Tibial nerve (tissue), 3 donors: ENCODE measurements at regions not wholly inside any gene's neighbourhood (a gene's known extent, or its start where the extent isn't known, plus 50 kb on each side); places are given as distances from the start of the nearest gene placed in this dataset.

Experiments
- POLR2A ChIP-seq, 2 donors: fragments of 450-650 bp; IDR thresholded peaks; one replicate each; pipeline ENCODE4 v1.6.1; 2017; ENCODE audit warnings: antibody characterized with exemption in 2 of 2, mild to moderate bottlenecking in 2 of 2, moderate library complexity in 2 of 2
- TF ChIP-seq, protein P1 (sequence below), 5 experiments: fragments of 200-600 bp in 3 of 5; fragments of 450-650 bp in 2 of 5; sonication (generic) in 3 of 5; IDR thresholded peaks; one replicate each; pipeline ENCODE4 v1.5.1; 2016 to 2019; ENCODE audit warnings: antibody characterized with exemption in 5 of 5, mild to moderate bottlenecking in 3 of 5, moderate library complexity in 2 of 5

DNA sequence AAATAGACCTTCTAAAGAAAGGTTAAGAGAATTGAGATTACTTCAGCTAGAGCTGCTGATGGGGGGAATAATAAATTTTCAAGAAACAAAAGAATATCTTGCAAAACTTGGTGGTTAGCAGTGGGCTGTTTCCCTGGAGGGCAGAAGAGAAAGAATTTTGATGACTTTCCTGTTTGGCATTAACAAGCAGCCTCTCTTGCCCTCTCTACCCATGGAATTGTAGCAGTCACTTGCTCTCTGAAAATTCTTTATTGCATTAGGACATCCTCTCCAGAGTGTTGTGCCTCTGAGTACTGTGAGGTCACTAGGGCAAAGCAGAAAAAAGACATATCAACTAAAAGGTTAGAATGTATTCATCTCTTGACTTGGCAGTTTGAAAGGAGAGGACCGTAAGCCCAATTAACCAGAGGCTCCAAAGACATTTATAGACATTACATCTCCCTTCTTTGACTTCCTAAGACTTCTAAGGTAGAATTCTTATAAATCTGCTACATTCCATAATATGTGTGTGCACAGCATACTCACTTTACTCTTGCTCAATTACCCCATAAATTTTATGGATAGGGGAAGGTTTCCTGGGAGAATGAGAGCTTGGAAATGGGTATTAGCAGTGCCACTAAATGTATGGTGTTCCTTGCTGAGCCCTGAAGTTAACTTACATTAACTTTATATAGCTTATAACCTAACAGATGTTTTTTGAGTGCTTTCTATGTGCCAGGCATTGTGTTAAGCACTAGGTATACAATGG lies 215.3 kb downstream of the KIF20B start:
- TF ChIP-seq, protein P1, sequence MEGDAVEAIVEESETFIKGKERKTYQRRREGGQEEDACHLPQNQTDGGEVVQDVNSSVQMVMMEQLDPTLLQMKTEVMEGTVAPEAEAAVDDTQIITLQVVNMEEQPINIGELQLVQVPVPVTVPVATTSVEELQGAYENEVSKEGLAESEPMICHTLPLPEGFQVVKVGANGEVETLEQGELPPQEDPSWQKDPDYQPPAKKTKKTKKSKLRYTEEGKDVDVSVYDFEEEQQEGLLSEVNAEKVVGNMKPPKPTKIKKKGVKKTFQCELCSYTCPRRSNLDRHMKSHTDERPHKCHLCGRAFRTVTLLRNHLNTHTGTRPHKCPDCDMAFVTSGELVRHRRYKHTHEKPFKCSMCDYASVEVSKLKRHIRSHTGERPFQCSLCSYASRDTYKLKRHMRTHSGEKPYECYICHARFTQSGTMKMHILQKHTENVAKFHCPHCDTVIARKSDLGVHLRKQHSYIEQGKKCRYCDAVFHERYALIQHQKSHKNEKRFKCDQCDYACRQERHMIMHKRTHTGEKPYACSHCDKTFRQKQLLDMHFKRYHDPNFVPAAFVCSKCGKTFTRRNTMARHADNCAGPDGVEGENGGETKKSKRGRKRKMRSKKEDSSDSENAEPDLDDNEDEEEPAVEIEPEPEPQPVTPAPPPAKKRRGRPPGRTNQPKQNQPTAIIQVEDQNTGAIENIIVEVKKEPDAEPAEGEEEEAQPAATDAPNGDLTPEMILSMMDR (IDR thresholded peaks at IDR 0.05), result no peak
- no peak for TF ChIP-seq POLR2A (IDR thresholded peaks at IDR 0.05)
